HG02884 (cell line): ENCODE measurements at regions not wholly inside any gene's neighbourhood (a gene's known extent, or its start where the extent isn't known, plus 50 kb on each side); places are given as distances from the start of the nearest gene placed in this dataset.

Source experiments
- ATAC-seq: cut with Tn5 transposase; IDR thresholded peaks from one replicate; pipeline ENCODE4 v1.9.1; 2021; ENCODE audit warnings: mild to moderate bottlenecking, moderate library complexity; ENCODE audit not compliant: unreplicated experiment

DNA sequence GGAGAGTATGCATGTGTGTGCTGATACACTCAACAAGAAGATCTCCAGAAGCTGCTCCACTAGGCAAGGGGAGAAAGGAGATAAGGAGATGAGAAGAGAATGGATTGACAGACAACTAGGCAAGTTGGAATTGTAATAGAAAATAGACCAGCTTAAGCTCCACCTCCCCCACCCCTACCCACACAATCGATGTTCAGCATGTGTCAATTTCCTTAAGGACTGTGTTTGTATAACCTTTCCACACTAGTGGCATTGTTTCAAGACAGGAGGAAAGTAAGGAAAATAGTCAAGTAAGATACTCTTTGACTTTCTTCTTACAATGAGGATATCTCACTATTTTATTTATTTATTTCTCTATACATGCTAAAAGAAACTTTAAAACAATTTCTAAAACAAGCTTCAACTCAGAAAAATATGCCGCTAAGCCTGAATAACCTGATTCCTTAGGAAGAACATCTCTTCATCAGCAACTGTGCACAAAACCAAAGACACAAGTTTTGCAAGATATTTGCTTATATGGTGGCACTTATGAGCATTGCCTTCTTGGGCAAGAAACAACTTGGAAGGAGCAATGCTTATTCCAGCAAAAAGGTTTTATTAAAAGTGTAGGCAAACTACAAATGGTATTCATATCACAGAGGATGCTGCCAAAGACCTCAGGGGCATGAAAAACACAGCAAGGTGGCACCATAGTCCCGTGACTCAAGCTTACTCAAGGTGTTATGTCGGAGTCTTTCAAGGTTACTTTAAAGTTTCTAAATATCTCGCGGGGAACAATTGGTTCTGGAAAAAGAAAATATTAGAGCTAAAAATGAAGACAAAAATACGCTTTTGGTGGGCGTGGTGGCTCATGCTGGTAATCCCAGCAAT is 249.1 kb downstream of the COL12A1 start:
- ATAC-seq: no peak

DNA sequence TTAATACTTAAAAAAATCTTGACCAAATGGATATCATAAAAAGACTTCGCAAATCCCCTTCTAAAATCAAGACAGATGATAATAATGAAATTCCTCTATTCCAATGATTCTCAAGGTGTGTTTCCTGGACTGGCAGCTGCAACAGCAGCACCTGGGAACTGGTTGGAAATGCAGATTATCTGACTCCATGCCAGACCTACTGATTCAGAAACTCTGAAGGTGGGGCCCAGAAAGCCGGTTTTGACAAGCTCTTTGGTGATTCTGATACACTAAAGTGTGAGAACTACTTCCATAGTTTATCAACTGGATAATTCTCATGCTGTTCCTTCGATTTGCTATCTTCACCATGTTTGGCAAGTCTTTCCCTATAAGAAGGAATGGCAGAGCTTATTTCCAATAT is 252.1 kb downstream of the COL12A1 start:
- no peak for ATAC-seq

DNA sequence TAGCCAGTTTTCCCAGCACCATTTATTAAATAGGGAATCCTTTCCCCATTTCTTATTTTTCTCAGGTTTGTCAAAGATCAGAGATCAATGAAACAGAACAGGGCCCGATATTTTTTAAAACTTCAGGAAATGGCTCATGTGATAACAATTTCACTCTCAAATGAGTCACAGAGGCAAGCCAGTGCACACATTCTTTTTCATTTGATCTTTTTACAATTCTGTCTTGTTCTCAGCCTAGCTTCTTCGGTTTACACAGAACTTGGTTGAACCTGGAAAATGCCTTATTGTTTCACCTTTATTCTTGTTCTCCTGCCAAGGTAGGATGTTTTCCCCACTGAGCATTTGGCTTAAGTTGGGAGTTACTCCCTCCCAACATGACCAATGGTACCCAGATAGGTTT is 258.9 kb downstream of the COL12A1 start:
- no peak for ATAC-seq

DNA sequence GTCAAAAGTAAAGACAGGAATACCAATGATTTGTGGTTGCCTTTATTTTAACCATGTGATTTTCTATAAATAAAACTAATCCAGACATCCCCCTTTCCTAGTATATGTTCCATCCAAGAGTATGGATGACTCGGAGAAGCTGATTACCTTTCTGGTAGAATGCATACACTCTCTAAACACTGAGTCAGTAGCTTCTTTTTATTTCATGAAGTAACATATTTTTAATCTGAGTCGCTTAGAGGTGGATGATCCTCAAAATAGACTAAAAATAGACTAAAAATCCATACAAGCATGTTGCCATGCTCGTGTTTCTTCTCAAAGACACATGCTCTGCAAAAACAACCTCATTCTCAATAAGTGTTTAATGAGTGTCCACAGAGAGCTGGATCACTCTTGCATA is 263.7 kb downstream of the COL12A1 start:
- ATAC-seq: no peak

DNA sequence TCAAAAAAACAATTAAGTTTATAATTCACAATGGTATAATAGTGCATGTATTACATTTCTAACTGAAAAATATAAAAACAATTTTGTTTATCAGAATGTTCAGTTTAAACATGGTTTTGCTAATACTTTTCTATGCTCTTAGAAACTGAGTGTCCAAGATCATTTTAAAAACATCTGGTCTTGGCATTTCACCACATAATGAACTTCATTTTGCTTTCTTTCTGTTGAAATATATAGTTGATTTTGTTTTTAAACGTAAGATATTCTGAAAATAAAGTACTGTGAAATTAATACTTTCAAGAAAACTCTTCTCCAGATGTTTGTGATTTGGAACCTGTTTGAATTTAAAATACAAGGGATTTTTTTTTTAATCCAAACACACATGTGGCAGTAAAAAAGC is 264.4 kb downstream of the COL12A1 start:
- ATAC-seq: no peak

DNA sequence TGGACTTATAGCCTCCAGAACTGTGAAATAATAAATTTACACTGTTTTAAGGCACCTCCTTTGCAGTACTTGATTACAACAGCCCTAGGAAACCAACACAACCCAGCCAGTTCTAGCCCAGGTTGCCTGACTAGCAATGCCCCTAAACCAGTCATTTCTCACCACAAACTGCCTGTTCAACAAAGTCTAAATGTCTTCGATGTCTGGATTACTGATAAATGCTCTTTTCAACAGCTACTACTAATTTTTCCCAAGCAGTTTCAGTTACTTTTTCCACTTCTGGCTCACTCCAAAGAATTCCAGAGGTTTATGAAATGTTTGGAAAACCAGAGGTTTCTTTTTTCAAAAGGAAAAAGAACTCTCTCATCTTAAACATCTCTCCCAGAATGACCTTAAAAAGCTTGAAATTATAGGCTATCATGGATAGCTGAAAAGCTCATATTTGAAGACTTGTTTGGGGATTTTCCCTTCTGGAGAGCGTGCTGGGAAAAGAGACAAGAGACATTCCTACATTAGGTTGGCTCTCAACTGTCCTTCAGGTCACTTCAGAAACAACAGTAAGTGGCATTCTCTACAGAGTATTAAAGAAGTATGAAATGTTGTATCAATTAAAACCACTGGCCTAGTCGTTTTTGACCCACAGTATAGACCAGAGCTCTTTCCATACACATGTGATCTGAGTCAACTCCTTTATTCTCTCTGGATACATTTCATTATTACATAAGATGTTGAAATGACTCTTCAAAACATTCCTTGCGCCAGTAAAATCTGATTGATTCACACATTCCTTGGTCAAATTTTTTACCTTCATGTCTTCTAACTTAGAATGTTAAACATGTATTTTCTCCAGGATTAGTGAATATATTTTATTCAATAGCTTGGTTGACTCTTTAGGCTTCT is 265.9 kb downstream of the COL12A1 start:
- no peak for ATAC-seq

DNA sequence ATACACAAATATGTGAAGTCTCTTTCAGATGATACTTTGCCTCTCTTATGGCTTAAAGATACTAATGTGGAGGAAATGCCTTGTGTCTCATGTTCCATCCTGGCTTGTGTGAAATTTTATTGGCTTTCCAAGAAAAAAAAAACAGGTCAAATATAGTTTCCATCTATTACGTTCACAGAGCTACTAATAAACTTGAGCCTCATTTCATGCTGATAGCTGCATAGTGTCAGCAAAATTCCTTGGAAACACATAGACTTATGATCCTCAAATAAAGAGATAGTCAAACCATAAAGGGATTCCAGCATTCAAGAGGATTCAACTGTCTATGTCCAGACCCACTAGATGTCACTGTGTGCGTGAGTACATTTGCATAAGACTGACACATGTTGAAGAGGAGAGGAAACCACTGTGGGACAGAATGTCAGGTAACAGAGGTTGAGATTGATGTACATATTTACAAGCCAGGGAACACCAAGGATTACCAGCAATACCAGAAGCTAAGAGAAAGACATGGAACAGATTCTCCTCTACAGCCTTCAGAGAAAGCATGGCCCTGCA is 266.6 kb downstream of the COL12A1 start:
- no peak for ATAC-seq

DNA sequence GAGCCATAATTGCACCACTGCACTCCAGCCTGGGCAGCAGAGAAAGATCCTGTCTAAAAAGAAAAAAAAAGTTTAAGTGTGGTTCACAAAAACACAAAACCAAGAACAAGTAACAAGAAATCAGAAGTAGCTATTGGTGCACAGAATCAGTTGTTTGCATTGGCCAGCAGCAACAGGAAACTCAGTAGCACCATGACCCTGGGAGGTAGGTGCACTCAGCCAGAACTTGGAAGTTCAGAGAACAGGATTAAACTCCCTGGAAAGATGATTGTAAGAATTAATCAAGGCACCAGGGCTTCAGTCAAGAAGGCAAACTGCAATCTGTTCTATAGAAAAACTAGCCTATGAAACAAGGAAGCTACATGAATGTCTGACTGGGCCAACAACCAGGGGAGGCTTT is 267.9 kb downstream of the COL12A1 start:
- ATAC-seq: no peak

DNA sequence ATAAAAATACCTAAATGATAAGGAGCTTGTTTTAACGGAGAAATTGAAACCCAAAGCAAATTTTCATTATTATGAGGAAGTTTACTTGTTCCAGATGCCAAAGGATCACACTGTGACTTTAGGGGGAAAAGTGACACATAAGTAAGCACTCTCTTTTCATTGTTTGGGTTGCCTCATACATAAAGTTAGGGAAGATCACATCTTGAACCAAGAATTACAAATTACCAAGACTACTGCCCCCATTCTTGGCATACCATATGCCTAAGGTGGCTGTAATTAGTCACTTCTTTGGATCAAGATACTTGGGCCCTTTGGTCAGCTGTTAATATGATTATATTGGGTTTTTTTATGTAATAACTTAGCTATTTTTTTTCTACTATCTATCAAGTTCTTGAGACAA is 269.0 kb downstream of the COL12A1 start:
- no peak for ATAC-seq

DNA sequence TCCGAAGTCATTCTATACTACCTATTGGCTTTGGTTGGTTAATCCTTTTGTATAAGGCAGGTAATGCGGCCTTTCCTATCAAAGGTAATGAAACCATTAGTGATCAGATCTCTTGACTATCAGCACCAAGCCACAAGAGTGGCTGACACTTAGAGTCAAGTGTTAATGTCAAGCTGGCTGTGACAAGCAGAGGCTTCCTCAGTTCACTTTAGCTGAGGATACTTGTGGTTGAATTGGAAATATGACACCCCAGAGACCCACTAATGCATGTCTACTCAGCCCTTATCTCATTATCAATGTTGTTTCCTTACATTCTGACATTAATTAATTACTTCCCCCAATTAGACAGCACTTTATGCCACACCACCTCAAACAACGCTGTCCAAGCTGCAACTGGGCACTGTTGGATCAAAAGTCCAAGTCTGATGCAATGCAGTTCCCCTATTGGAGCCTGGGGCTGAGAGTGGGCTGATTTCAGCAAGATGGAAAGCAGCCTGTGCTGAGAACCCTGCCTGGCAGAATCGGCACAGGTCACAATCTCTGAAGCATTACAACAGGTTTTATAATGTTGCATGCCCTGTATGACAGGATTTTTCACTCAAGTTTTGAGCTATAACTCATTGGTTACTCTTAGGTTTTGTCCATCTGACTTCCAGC is 273.5 kb downstream of the COL12A1 start:
- no peak for ATAC-seq

DNA sequence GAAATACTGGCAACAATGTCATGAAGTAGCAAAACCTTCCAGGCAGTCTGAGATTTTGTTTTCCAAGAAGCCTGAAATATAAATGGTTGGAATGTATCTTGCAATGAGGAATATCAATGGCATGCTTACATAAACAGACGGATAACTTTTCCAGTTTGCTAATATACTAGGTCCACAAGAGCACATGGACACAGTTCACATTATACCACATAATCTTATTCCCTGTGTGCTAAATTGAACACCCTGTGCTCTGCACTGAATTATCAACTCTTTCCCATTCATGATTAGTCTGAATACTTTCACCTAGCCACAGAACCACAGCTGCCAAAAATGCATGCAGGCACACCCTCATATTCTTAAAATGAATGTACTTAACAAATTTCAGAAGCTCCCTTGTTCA is 274.3 kb downstream of the COL12A1 start:
- ATAC-seq: no peak

DNA sequence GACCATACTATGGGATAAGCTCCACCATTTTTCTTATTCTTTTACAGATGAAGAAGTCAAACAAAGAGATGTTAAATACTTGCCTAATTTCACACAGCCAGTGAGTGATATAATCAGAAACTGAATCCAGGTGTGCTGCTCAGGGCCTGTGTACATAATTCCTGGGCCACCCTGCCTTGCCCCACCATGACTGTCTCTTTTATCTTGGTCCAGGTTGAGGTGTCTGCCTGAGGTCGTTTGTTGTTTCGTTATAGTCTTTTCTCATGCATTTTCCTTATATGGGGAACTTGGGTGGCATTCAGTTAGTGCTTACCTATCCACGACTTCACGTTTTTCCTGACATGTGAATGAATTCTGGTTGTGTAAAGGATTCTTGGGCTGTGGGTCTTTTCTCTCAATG is 277.6 kb downstream of the COL12A1 start:
- no peak for ATAC-seq

DNA sequence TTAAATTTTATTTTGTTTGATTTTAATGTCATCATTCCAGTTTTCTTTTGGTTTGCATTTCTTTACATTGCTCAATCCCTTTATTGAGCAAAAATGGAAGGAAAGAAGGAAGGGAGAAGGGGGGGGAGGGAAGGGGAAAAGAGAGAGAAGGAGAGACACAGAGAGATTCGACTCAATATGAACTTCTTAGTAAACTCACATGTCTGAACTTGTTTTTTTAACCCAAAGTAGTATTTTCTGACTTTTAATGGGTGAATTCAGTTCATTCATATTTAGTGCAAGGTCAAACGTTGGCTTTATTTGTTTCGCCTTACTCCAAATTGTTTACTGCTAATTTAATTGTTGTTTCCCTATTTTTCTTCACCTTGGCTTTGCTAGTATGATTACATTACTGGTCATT is 278.6 kb downstream of the COL12A1 start:
- no peak for ATAC-seq

DNA sequence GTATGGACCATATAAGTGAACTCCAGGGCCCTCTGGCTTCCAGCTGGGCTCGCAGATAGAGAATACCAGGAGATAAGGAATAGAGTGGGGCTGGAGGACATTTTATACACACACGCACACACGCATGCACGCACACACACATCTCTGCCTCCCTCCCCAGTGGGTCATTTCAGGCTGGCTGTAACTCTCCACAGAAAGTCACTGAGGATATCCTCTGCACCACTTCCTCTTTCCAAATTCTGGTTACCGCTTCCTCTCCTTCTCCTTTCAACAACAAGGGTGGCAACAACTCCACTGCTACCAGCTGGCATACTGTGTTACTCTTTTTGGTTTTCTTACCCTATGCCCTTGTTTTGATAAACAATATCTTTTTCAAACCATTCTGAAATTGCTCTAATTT is 280.2 kb downstream of the COL12A1 start:
- ATAC-seq: peak; percentile 69

DNA sequence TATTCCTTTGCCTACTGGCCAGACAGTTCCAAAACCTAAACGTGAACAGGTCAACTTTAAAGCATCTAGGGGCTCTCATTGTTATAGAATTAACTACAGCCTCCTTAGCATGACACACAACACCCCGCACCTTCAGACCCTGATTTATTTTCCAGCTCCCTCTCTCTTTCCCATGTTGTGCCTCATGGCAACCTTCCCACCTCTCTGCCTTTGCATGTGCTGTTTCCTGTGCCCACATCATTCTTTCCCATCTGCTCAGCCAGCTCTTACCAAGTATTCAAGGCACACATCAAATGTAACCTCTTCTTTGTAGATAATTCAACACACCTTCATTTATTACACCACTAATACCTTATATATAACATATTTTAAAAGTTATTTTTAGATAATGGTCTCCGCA is 291.0 kb downstream of the COL12A1 start:
- no peak for ATAC-seq

DNA sequence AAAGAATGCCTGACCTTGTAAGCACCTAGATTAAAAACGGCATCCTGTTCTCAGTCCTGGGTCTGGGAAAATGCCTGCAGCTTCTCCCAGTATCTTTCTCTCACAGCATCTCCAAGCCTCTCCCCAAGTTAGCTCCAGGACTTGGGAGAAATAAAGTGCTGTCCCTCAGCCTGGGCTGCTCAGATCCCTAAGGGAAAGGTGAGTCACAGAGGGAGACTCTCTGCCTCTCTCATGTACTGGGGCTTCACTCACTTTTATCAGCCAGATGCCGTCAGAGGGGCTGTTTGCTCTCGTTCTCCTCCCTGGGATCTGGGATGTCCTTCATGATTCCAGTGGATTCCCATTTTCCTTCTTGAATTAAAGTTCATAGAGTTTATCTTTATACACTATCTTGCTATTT is 293.6 kb downstream of the COL12A1 start:
- ATAC-seq: no peak

DNA sequence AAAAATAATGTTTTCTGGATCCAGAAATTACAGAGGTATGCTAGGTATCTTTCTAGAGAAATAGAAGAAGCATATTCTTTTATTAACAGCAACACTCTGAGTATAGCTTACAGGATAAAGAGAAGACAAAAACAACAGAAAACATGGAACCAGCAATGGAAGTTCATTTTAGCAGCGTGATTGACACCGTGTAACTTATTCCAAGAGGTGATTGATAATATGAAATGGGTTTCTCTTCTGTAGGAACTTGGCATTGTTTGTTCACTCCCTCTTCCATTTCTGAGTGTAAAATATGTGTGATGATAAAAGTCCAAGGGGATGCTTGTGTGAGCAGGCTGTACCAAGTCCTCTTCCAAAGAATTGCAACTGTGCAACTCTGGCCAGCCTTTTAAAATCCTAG is 303.0 kb downstream of the COL12A1 start:
- ATAC-seq: no peak

DNA sequence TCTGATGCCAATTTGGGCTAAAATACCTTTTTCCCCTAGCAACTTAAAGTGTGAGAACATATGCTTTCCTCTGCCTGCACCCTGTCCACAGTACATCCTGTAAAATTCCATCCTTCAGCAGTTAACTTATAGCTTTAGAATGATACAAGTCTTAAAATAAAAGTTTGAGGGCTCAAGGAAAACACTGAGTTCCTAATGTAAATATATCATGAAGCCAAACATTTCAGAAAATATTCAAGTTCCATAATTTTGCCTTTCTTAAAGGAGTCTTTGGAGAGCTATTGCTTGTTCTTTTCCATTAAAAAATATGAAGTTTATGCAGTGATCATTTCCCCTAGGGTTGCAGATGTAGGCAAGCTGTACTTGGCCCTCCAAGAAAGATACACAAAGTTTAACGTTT is 303.8 kb downstream of the COL12A1 start:
- ATAC-seq: no peak

DNA sequence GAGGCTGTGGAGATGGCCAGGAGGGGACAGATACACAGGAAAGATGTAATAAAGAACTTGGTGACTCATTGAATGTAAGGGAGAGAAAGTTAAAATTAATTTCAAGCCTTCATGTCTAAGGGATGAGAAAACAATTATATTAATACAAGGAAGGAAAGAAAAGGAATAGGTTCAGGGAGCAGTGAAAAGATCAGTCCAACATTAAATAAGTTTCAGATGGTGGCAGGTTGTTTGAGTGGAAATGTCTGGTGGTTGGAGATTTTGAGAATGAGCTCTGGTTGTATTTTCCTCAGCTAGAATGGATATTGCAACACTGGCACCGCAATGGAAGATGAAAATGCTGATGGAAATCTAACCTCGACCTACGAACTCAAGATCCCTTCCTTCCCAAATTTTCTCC is 304.3 kb downstream of the COL12A1 start:
- no peak for ATAC-seq

DNA sequence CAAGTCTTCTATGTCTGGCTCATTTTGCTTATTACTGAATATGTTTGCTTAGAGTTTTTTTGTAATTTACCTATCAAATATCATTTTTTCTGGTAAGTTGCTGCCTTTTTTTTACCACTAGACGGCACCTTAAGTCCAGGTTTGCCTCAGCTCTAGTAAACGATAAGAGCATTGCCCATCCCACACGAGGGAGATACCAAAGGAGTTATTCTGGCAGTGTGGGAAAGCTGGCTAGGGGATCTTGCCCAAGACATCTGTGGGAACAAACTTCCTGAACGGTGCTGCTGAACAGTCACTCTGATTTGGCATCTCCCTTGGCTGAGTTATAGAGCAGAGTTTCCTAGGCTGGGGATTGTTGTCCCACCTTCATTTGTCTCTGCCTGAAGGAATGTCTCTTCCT is 306.4 kb downstream of the COL12A1 start:
- no peak for ATAC-seq

DNA sequence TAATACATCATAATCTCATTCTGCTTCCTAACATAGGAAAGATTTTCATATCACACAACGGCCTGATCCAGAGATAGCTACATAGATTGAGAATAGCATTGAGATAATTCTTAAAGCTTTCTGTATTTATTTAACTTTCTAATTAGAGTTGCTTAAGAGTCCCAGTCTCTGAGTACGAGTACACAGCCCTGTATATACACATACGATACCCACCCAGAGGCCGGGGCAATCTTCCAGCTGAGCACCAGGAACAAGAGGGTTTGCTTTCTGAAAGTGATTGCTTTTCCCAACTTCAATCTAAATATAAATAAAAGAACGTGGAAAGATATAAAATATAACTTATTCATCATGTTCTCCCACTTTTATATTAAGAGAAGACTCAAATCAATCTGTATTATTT is 313.8 kb downstream of the COL12A1 start:
- ATAC-seq: no peak
